HL-60 (cell line): ENCODE measurements at regions not wholly inside any gene's neighbourhood (a gene's known extent, or its start where the extent isn't known, plus 50 kb on each side); places are given as distances from the start of the nearest gene placed in this dataset.

ENCODE experiments used
- POLR2AphosphoS5 ChIP-seq: IDR thresholded peaks from 2 replicates; pipeline ENCODE4 v1.6.1; 2012; ENCODE audit warnings: low read depth
- TF ChIP-seq, protein P1 (sequence below): IDR thresholded peaks from one replicate; pipeline ENCODE4 v1.5.1; 2011; ENCODE audit warnings: low read length, control low read depth, inconsistent platforms; ENCODE audit not compliant: insufficient read depth

DNA sequence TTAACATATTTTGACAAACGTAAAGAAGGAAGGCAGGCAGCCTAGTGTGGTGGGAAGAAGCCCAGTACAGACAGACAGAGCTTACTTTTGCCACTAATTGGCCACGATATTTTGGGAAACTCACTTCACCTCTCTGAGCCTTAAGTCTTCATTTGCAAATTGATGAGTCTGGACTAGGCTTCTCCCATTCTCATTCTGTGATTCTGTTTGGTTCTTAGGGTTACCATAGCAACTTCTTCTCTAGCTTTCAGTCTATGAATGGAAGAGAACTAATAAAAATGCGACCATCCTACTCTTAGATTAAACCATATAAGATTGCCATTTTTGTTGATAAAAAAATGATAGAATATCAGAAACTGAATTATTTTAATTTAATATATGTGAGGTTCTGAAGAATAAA lies 210.5 kb downstream of the SNAPC1 start:
- TF ChIP-seq, protein P1, sequence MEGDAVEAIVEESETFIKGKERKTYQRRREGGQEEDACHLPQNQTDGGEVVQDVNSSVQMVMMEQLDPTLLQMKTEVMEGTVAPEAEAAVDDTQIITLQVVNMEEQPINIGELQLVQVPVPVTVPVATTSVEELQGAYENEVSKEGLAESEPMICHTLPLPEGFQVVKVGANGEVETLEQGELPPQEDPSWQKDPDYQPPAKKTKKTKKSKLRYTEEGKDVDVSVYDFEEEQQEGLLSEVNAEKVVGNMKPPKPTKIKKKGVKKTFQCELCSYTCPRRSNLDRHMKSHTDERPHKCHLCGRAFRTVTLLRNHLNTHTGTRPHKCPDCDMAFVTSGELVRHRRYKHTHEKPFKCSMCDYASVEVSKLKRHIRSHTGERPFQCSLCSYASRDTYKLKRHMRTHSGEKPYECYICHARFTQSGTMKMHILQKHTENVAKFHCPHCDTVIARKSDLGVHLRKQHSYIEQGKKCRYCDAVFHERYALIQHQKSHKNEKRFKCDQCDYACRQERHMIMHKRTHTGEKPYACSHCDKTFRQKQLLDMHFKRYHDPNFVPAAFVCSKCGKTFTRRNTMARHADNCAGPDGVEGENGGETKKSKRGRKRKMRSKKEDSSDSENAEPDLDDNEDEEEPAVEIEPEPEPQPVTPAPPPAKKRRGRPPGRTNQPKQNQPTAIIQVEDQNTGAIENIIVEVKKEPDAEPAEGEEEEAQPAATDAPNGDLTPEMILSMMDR = no peak
- TF ChIP-seq POLR2AphosphoS5 = no peak
